ENCODE measurements at regions not wholly inside any gene's neighbourhood (a gene's known extent, or its start where the extent isn't known, plus 50 kb on each side); places are given as distances from the start of the nearest gene placed in this dataset.
"Not testable (repeated sequence)": the region's sequence is repeated elsewhere in the genome, so short reads cannot be mapped to it uniquely, and the experiment has no call there.

GRCh38 chr15:62854420-62855084 lies 188.0 kb upstream of the TPM1 start:
- peaks cover under 1% of the 10 kb centered on the region for H3K9me3 Mint-ChIP-seq
- peaks cover 44% of the 10 kb centered on the region for H3K27me3 Mint-ChIP-seq
- H3K27ac Mint-ChIP-seq, result no peak overlapping the region
- DNase-seq, result no peak
- no peak overlapping the region for H3K4me3 Mint-ChIP-seq
- H3K36me3 Mint-ChIP-seq (ENCODE audit: low read depth), result no peaks in the 10 kb centered on the region
- peaks cover 8% of the 10 kb centered on the region for H3K4me1 Mint-ChIP-seq (ENCODE audit: low read depth)

GRCh38 chr15:62855085-62855476 lies 187.5 kb upstream of the TPM1 start:
- Mint-ChIP-seq H3K4me1 (ENCODE audit: low read depth) (peaks cover 8% of the 10 kb centered on the region), H3K4me3 (no peak overlapping the region)

GRCh38 chr15:62856466-62857246 lies 185.9 kb upstream of the TPM1 start:
- Mint-ChIP-seq H3K9me3 (peaks cover 3% of the 10 kb centered on the region), H3K4me1 (ENCODE audit: low read depth) (peaks cover 8% of the 10 kb centered on the region), H3K36me3 (ENCODE audit: low read depth) (no peaks in the 10 kb centered on the region), H3K27ac (no peak overlapping the region), H3K4me3 (no peak overlapping the region), H3K27me3 (peaks cover 44% of the 10 kb centered on the region)
- DNase-seq, result no peak

More at GRCh38 chr15:62855085-62855476, 187.5 kb upstream of the TPM1 start:
- peaks cover 48% of the 10 kb centered on the region for H3K27me3 Mint-ChIP-seq
- H3K27ac Mint-ChIP-seq, result no peak overlapping the region
- no peak for DNase-seq
- no peaks in the 10 kb centered on the region for H3K36me3 Mint-ChIP-seq (ENCODE audit: low read depth)
- H3K9me3 Mint-ChIP-seq, result peaks cover 3% of the 10 kb centered on the region

- H3K27ac Mint-ChIP-seq, result no peak overlapping the region
- DNase-seq, result no peak
- peaks cover 51% of the 10 kb centered on the region for H3K27me3 Mint-ChIP-seq
- H3K4me1 Mint-ChIP-seq (ENCODE audit: low read depth), result peaks cover 8% of the 10 kb centered on the region
- no peak overlapping the region for H3K4me3 Mint-ChIP-seq
- H3K36me3 Mint-ChIP-seq (ENCODE audit: low read depth), result no peaks in the 10 kb centered on the region
- H3K9me3 Mint-ChIP-seq, result peaks cover 3% of the 10 kb centered on the region
These were observed 185.1 kb upstream of the TPM1 start for GRCh38 chr15:62857411-62857853.

GRCh38 chr15:62858343-62858742 lies 184.2 kb upstream of the TPM1 start:
- DNase-seq, result no peak
- H3K27me3 Mint-ChIP-seq, result peaks cover 55% of the 10 kb centered on the region

GRCh38 chr15:62862717-62863116 lies 179.8 kb upstream of the TPM1 start:
- Mint-ChIP-seq H3K36me3 (ENCODE audit: low read depth) (no peaks in the 10 kb centered on the region), H3K9me3 (peaks cover 3% of the 10 kb centered on the region), H3K27ac (no peak overlapping the region), H3K4me1 (ENCODE audit: low read depth) (no peaks in the 10 kb centered on the region), H3K27me3 (peaks cover 34% of the 10 kb centered on the region), H3K4me3 (no peak overlapping the region)
- no peak for DNase-seq

More at GRCh38 chr15:62858343-62858742, 184.2 kb upstream of the TPM1 start:
- Mint-ChIP-seq H3K27ac (no peak overlapping the region), H3K36me3 (ENCODE audit: low read depth) (no peaks in the 10 kb centered on the region), H3K9me3 (peaks cover 3% of the 10 kb centered on the region), H3K4me1 (ENCODE audit: low read depth) (peaks cover 8% of the 10 kb centered on the region), H3K4me3 (no peak overlapping the region)

GRCh38 chr15:62866366-62866765 lies 176.2 kb upstream of the TPM1 start:
- Mint-ChIP-seq H3K27ac (no peak overlapping the region), H3K9me3 (no peaks in the 10 kb centered on the region), H3K4me3 (no peak overlapping the region), H3K27me3 (peaks cover 11% of the 10 kb centered on the region), H3K4me1 (ENCODE audit: low read depth) (no peaks in the 10 kb centered on the region), H3K36me3 (ENCODE audit: low read depth) (no peaks in the 10 kb centered on the region)
- no peak for DNase-seq

GRCh38 chr15:62867844-62868243 lies 174.7 kb upstream of the TPM1 start:
- H3K4me3 Mint-ChIP-seq, result no peak overlapping the region
- H3K27me3 Mint-ChIP-seq, result peaks cover 2% of the 10 kb centered on the region
- DNase-seq, result no peak
- no peaks in the 10 kb centered on the region for H3K4me1 Mint-ChIP-seq (ENCODE audit: low read depth)
- H3K36me3 Mint-ChIP-seq (ENCODE audit: low read depth), result no peaks in the 10 kb centered on the region
- H3K9me3 Mint-ChIP-seq, result no peaks in the 10 kb centered on the region
- H3K27ac Mint-ChIP-seq, result no peak overlapping the region

- Mint-ChIP-seq H3K4me1 (ENCODE audit: low read depth) (no peaks in the 10 kb centered on the region), H3K27ac (no peak overlapping the region), H3K36me3 (ENCODE audit: low read depth) (no peaks in the 10 kb centered on the region), H3K9me3 (no peaks in the 10 kb centered on the region), H3K4me3 (no peak overlapping the region), H3K27me3 (no peaks in the 10 kb centered on the region)
- no peak for DNase-seq
These were observed 174.0 kb upstream of the TPM1 start for GRCh38 chr15:62868507-62868906.

GRCh38 chr15:62869116-62869515 lies 173.4 kb upstream of the TPM1 start:
- DNase-seq, result no peak
- H3K4me3 Mint-ChIP-seq, result no peak overlapping the region
- no peaks in the 10 kb centered on the region for H3K4me1 Mint-ChIP-seq (ENCODE audit: low read depth)
- no peaks in the 10 kb centered on the region for H3K36me3 Mint-ChIP-seq (ENCODE audit: low read depth)
- no peaks in the 10 kb centered on the region for H3K27me3 Mint-ChIP-seq
- H3K9me3 Mint-ChIP-seq, result no peaks in the 10 kb centered on the region
- H3K27ac Mint-ChIP-seq, result no peak overlapping the region

- no peaks in the 10 kb centered on the region for H3K27me3 Mint-ChIP-seq
- no peaks in the 10 kb centered on the region for H3K36me3 Mint-ChIP-seq (ENCODE audit: low read depth)
- no peak overlapping the region for H3K27ac Mint-ChIP-seq
- H3K4me3 Mint-ChIP-seq, result no peak overlapping the region
- H3K4me1 Mint-ChIP-seq (ENCODE audit: low read depth), result no peaks in the 10 kb centered on the region
- no peak for DNase-seq
- no peaks in the 10 kb centered on the region for H3K9me3 Mint-ChIP-seq
These were observed 172.3 kb upstream of the TPM1 start for GRCh38 chr15:62870216-62870615.

GRCh38 chr15:62870701-62871100 lies 171.8 kb upstream of the TPM1 start:
- H3K4me1 Mint-ChIP-seq (ENCODE audit: low read depth); H3K9me3 Mint-ChIP-seq; DNase-seq; H3K27me3 Mint-ChIP-seq; H3K4me3 Mint-ChIP-seq; H3K27ac Mint-ChIP-seq; H3K36me3 Mint-ChIP-seq (ENCODE audit: low read depth): not testable (repeated sequence)

GRCh38 chr15:62873203-62873602 lies 169.3 kb upstream of the TPM1 start:
- Mint-ChIP-seq H3K27ac (no peak overlapping the region), H3K27me3 (peaks cover 7% of the 10 kb centered on the region), H3K9me3 (no peaks in the 10 kb centered on the region), H3K4me1 (ENCODE audit: low read depth) (no peaks in the 10 kb centered on the region), H3K4me3 (no peak overlapping the region), H3K36me3 (ENCODE audit: low read depth) (no peaks in the 10 kb centered on the region)
- DNase-seq, result no peak

GRCh38 chr15:62874064-62874463 lies 168.5 kb upstream of the TPM1 start:
- Mint-ChIP-seq H3K4me1 (ENCODE audit: low read depth) (no peaks in the 10 kb centered on the region), H3K27me3 (peaks cover 7% of the 10 kb centered on the region), H3K27ac (no peak overlapping the region), H3K9me3 (no peaks in the 10 kb centered on the region), H3K4me3 (no peak overlapping the region), H3K36me3 (ENCODE audit: low read depth) (no peaks in the 10 kb centered on the region)
- DNase-seq, result no peak

GRCh38 chr15:62874959-62875625 lies 167.5 kb upstream of the TPM1 start:
- Mint-ChIP-seq H3K9me3 (no peaks in the 10 kb centered on the region), H3K36me3 (ENCODE audit: low read depth) (no peaks in the 10 kb centered on the region), H3K27ac (no peak overlapping the region), H3K4me3 (no peak overlapping the region), H3K27me3 (peaks cover 12% of the 10 kb centered on the region), H3K4me1 (ENCODE audit: low read depth) (peaks cover 9% of the 10 kb centered on the region)
- no peak for DNase-seq

Data from activated T-cell treated with anti-CD3 and anti-CD28 coated beads, Interleukin-2, amount 50 U/mL, for 24 hours (primary cell).